Left renal cortex interstitium (tissue), 4 donors: ENCODE measurements at regions not wholly inside any gene's neighbourhood (a gene's known extent, or its start where the extent isn't known, plus 50 kb on each side); places are given as distances from the start of the nearest gene placed in this dataset.

Source experiments
- DNase-seq, 4 donors: peaks; one replicate each; pipeline ENCODE4 v3.0.0-alpha.2; 2013; ENCODE audit warnings: low read depth in 4 of 4, low spot score in 2 of 4, missing footprints in 1 of 4

DNA sequence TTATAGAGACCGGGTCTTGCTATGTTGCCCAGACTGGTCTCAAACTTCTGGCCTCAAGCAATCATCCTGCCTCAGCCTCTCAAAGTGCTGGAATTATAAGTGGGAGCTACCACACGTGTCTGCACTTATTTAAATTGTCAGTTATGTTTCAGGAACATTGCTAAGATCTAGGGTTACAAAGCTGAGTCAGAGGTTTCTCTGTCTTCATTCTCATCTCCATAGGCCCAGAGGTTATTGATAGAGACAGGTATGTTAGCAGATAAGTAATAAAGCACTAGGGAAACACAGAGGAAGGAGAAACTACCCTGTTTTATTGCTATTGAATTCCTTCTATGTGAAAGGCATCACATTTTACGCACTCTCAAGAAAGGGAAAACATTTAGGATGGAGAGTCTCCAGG is 214.1 kb downstream of the REEP3 start:
- no peak for DNase-seq

DNA sequence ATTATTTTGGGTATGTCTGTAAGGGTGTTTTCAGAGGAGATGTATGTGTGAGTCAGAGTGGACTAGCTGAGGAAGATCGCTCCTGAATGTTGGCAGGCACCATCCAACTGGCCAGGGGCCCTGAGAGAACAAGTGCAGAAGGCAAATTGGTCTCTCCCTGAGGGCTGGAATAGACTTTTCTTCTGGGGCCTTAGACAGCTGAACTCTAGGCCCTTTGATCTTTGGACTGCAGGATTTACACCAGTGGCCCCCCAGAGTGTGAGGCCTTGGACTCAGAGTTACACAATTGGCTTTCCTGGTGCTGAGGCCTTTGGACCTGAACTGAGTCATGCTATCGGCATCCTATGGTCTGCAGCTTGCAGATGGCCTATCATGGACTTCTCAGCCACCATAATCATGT is 217.2 kb downstream of the REEP3 start:
- no peak for DNase-seq

DNA sequence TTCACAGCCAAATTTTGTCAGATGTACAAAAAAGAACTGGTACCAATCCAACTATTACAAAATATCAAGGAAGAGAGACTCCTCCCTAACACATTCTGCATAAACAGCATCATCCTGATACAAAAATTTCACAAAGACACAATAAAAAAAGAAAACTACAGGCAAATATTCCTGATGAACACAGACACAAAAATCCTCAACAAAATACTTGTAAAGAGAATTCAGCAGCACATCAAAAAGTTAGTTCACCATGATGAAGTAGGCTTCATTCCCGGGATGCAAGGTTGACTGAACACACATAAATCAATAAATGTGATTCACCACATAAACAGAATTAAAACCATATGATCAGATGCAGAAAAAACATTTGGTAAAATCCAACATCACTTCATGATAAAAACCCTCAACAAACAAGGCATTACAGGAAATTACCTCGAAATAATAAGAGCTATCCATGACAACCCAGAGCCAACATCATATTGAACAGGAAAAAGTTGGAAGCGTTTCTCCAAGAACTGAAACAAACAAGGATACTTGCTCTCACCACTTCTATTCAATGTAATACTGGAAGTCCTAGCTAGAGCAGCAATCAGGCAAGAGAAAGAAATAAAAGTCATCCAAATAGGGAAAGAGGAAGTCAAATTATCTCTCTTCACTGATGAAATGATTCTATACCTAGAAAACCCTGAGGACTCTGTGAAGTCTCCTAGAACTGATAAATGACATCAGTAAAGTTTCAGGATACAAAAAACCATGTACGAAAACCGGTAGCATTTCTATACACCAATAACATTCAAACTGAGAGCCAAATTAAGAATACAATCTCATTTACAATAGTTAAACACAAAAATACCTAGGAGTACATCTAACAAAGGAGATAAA is 223.1 kb downstream of the REEP3 start:
- no peak for DNase-seq

DNA sequence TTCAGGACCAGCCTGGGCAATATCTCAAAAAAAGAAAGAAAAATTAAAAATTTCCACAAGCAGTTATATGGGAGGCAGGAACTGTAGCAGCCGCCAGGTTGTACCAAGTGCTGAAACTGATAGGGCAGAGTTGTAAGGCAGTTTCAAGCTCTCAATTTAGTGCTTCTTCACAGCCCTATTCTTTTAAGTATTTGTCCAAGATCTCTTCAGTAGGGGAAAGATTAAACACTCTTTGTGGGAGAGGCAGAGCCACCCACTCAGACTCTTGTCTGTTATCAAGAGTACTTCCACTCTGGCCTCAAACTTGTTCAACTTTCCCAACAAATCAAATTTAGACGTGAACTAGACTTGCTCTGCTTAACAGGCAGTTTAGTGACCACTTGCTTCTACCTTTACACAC is 228.7 kb downstream of the REEP3 start:
- DNase-seq = no peak

DNA sequence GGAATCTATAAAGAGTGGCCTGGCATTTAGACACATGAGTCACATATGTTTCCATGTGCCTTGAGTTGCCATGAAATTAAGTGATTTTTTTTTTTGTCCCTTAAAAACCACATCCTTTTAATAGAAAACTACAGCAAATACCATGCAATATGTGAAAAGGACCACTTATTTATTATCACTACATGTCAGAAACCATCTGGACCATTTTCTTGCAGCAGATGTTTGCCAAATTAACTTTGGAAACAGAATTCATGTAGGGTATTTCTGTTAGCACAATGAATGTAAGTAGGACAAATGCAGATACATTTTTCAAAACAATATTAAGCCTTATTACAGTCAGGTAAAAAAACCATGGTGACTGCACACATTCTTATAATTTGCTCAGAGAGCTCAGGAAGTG is 230.6 kb downstream of the REEP3 start:
- no peak for DNase-seq

DNA sequence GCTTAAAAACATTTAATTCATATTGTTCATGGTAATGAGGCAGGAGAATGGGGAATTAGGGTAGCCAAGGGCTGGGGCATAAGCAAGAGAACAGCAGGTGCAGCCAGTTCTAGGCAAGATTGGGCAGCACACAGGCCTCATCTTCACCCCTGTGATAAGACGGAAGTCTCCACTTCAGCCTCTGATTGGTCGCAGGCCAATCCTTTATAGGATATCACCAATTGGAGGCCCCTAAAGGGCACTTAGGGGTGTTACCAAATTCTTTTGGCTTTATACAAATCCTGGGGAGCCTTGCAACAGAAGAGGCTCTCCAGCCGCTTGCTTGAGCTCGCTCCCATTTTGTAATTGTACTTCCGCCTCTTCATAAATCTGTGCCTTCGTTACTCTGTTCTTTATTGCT is 231.1 kb downstream of the REEP3 start:
- DNase-seq = no peak

DNA sequence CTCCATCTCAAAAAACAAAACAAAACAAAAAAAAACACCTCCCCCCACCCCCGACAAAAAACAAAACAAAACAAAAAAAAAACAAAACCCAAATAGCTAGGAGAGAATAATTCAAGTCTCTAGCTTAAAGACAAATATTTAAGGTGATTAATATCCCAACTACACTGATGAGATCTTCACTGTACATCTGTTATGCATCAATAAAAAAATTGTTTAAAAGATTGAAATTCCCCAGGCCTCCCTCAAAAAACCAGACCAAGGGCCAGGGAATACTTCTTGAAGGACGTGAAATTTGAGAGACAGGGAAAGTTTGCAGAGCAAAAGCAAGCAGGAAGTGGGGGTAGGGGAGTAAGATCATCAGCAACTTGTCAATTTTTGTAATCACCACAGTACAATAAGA is 232.6 kb downstream of the REEP3 start:
- DNase-seq = no peak

DNA sequence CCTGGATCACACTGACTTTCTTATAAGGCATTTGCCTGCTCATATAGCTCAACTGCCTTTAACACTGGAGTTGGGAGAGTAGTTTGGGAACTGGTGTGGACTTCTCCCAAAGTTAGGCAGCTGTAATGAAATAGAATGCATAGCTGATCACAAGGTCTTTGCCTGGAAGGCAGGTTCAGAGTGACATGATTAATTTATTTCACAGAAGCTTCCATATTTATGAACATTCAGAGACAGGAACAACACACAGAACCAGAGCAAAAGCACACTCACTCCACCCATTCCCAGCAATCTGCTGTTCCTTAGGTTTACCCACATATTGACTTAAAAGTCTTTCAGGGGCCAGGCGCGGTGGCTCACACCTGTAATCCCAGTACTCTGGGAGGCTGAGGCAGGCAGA is 234.2 kb downstream of the REEP3 start:
- no peak for DNase-seq

DNA sequence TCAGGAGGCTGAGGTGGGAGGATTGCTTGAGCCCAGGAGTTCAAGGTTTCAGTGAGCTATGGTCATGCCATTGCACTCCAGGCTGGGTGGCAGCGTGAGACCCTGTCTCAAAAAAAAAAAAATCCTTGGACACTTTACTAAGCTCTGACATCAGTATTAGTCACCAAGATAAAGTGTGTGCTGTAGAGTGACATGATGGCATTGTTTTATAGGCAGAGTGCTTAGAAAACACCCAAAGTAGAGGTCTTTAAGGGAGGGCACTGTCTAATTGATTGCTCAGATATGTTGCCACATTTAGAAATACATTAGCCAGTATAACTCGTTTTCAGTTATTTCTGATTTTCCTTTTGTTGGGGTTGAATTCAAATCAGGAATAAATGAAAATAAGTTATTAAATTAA is 235.9 kb downstream of the REEP3 start:
- no peak for DNase-seq

DNA sequence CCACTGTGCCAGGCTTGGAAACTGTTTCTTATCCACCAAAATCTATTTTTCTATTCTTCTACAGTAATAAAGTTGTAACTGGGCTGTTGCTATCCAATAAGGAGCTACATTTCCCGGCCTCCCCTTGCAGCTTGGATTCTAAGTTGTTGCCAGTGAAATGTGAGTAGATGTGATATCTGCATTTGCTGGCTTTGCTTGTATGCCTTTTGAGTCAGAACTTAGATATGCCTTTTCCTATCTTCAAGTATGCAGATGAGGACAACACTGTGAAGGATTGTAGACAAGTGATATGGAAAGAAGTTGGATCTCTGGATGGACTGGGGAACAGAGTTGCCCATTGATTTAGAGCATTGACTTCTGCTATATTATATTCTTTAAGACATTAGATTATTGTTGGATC is 236.9 kb downstream of the REEP3 start:
- no peak for DNase-seq

DNA sequence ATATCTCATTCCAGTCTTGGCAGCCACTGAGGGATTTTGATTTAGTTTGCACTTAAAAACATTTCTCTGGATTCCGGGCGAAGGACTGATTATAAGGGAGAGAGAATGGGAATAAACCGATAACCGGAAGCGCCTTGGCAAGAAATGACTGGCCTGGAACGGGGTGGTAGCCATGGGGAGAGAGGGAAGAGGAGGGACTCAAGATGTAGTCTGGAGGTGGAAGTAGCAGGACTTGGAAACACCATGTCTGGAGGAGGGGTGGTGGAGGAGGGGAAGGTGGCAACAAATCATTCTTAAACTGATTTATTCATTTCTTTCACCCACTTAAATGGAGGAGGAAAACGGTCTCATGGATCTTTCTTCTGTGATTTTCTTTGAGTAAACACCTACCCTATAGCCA is 238.1 kb downstream of the REEP3 start:
- DNase-seq = no peak

DNA sequence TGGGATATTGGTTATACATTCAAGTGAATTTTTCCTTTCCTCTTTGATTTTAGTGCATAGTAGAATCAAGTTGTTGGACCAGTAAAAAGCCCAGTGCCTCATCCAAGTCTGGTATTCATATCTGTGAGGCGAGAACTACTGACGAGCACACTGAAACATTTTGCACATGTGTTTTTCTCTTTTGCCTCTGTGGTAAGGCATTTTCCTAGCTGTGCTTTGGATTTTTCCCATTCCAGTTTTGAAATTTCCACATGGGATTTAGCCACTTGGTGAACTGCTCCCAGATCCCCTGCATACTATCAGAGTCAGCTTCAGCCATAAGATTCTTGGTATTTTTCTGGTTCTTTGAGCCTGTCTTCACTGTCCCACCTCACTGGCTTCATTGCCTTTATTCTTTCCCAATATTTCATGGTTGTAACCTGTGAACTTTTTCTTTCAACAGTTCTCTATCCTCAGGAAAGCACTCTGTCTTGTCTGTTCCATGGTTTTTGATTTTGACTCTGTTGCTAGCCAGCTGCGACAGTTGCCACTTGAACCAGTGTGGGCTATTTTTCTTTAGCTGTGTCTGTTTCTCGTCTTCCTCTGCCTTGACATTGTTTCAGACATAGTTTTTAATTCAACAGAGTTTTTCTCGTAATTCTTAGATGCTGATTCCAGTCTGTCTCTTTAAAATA is 239.0 kb downstream of the REEP3 start:
- DNase-seq = no peak

DNA sequence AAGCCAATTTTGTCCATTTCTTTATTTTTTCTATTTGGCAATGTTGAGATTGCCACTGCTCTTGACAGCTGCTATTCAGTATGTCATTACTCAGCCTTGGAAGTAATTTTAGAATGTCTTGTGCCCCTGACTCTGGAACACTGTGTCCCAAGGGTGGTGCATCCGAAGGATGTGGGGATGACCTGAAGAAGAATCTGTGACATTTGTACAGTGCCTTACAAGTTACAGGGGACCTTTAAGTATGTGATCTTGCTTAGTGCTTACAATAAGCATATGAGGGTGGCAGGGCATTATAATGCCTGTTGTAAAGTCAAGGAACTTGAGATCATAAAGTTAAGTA is 239.5 kb downstream of the REEP3 start:
- DNase-seq = no peak

DNA sequence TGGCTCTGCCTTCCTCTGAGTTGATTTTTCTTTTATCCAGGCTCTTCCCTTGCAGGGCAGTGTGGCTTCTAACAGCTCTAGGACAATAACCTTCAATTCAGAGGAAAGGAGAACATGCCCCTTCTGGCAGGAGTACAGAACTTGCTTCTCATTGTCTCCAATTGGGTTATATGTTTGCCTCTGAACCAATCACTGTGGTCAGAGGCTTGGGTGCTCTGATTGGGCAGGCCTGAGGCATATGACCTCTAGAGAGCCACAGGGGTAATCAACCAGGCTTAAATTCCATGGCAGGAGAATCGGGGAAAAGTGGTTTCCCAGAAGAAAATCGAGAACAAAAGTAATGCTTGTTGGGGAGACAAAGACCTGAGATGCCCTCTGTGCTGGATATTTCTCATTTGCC is 240.0 kb downstream of the REEP3 start:
- DNase-seq = no peak

DNA sequence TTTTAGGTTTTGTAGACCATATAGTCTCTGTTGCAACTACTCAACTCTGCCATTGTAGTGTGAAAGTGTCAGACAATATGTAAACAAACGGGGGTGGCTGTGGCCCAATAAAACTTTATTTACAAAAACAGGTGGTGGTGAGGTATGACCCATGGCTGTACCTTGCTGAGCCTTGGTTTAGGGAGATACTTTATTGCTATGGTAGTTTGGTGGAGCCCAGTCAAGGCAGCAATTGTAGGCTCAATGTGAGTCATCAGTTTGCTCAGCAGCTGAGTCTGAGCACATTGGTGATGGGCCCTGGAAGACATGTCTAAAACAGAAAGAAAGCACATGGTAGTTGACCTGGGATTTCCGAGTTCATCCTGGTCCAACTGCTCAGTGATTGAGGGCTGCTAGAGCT is 242.5 kb downstream of the REEP3 start:
- no peak for DNase-seq

DNA sequence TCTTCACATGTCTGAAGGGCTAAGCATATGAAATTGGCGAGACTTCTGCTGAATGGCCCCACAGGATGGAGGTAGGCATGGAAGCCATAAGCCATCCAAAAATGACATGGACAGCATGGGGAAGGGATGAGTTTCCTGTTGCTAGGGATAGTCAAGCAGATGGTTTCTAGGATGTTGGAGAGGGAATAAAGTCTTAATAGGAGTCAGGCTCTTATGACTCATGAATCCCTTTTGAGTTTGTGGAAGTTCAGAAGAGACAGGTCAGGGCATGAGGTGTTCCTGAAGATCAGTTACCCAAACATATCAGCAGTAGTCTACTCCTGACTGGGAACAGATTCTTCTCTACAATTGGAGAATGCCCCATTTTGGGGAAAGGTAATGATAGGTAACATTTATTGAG is 243.9 kb downstream of the REEP3 start:
- DNase-seq = no peak

DNA sequence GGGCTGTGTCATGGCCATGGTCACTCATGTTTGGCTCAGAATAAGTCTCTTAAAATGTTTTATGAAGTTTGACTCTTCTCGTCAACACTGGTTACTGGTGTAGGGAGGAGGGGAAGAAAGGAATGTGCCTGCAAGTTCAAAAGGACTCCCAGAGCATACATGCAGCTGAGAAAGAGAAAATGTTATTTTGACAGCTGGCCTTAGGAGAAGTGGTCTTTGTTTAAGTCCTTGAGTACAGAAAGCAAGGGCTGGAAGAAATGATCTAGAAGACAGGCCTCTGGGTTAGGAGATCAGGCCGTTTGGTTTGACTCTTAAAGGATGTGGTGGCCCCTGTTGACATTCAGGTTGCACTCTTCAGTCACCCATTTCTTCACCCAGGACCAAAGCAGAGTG is 245.5 kb downstream of the REEP3 start:
- peak in 2 of 4 donors; percentile 41 to 43 for DNase-seq

DNA sequence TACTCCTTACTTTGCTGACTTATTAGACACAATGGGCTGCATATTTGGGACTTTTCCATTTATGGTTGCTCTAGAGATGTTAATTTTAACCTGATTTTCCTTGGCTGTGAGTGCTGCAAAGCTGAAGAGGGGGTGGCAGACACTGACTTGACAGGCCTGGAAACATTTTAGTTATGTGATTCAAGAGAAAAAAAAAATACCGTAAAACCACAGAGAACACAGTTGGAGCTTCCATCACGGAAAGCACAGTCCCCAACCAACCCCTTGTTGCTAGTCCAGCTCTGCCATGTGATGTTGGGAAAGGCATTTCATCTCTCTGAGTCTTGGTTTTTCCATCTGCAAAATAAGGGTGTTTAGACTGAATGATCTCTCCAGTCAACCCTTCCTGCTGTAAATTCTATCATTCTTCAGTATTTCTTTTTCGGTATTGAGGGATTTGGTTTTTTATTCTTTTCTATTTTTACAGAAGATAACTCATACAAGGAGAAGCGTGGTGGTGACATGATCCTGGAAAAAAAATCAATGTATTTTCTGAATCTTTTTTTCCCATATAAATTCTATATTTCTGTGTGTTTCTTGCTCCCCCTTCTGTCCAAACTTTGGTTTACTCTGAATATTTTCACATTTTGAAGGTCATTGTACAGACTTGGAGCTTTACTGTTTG is 246.1 kb downstream of the REEP3 start:
- peak in 1 of 4 donors; percentile 33 for DNase-seq

DNA sequence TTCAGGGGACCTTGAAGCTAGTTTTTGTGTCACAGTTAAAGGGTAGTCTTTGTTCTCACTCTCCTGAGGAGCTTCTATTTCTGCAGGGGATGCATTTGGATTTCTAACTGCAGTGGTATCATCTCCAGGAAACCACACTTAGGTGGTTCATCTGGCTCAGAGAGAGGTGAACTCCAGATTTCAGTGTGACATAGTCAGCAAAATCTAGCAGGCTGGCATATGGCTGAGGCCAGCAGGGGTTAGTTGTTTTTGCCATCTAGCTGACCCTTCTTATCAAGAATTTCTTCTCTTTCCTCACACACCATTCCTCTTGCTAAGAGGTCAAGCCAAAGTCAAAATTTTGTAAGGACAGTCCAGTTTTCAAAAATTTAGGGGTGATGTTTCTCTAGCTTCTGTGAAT is 248.2 kb downstream of the REEP3 start:
- DNase-seq = no peak

DNA sequence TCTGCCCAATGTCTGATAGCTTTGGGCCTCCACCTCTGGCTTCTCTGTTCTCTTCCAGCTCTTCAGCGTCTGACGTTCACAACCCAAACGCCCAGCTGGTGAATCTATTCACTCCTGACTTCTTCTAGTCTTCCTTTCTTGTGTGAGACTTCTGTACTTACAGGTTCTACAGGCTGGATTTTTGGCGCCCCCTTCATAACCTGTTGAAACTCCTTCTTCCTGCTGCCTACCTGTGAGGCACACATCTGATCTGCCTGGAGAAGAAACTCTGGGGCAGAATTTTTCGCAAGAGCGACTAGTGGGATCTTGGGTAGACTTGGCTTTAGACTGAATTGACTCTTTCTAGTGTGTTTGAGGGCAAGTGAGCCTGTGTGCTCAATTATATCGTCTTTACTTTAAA is 249.3 kb downstream of the REEP3 start:
- DNase-seq = no peak

DNA sequence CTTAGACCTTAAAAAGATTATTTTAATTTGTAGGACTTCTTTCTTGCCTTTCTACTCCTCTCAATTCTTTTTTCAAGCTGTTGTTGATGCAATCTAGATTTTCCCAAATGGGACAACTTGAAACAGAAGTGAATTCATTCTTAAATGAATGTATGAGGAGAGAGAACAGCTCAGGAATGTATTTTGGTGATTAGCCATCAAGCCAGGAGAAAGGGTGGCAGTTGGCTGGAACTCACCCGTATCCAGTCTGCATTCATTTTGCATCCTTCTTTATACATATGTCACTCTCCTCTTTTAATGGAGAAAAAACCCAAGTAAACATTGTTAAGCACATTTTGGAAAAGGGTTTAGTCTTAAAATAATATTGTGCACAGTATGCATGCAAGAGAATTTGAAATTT is 251.3 kb downstream of the REEP3 start:
- DNase-seq = no peak

DNA sequence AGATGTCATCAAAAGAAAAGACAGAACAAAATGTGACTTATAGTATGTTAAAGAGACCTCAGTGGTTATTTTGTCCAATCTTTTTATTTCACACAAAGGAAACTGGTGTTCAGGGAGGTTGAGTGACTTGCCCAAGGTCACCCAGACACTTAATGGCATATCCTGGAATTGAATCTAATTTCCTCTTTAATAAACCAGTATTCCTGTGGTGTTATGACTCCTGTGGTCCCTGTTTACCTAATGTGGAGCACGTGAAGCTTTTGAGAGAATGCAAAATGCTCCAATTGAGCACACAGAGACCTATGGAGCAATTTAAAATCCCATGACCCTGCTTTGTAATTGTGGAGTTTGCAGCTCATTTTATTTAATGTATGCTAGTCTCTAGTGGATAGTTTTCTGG is 251.9 kb downstream of the REEP3 start:
- no peak for DNase-seq
